ENCODE measurements at regions not wholly inside any gene's neighbourhood (a gene's known extent, or its start where the extent isn't known, plus 50 kb on each side); places are given as distances from the start of the nearest gene placed in this dataset.

- TF ChIP-seq CTCF (IDR thresholded peaks at IDR 0.05) (no peak), EP300 (IDR thresholded peaks at IDR 0.05) (no peak), POLR2A (IDR thresholded peaks at IDR 0.05) (no peak)
Measured at GRCh38 chr12:91467686-91468085, 285.1 kb upstream of the DCN start.
